Sigmoid colon (tissue), 6 donors: ENCODE measurements at regions not wholly inside any gene's neighbourhood (a gene's known extent, or its start where the extent isn't known, plus 50 kb on each side); places are given as distances from the start of the nearest gene placed in this dataset.

Experiments used
- DNase-seq: peaks from one replicate; pipeline ENCODE4 v3.0.0-alpha.2; 2019
- H3K27ac ChIP-seq, 4 donors: fragments of 200-600 bp; sonication (generic); one replicate each; pipeline ENCODE4 v1.5.1; 2016 to 2019; ENCODE audit warnings: mild to moderate bottlenecking in 1 of 4
- H3K27me3 ChIP-seq, 3 donors: fragments of 200-600 bp; sonication (generic); one replicate each; pipeline ENCODE4 v1.5.1; 2019; ENCODE audit warnings: mild to moderate bottlenecking in 1 of 3
- H3K36me3 ChIP-seq, 4 donors: fragments of 200-600 bp; sonication (generic); one replicate each; pipeline ENCODE4 v1.5.1; 2016 to 2019
- H3K4me1 ChIP-seq, 4 donors: fragments of 200-600 bp; sonication (generic); one replicate each; pipeline ENCODE4 v1.5.1; 2017 to 2019
- H3K4me3 ChIP-seq, 4 donors: fragments of 200-600 bp; sonication (generic); one replicate each; pipeline ENCODE4 v1.5.1; 2017 to 2019; ENCODE audit warnings: mild to moderate bottlenecking in 2 of 4, moderate library complexity in 1 of 4
- H3K9me3 ChIP-seq, 4 donors: fragments of 200-600 bp in 3 of 4; sonication (generic) in 3 of 4; one replicate each; pipeline versions ENCODE4 v1.5.1 to v1.6.1; 2013 to 2019
- CTCF ChIP-seq, 4 experiments: fragments of 450-650 bp in 3 of 4; fragments of 200-600 bp in 1 of 4; IDR thresholded peaks; one replicate each; pipeline ENCODE4 v1.5.1; 2016 to 2019; ENCODE audit warnings: antibody characterized with exemption in 4 of 4, mild to moderate bottlenecking in 3 of 4, moderate library complexity in 2 of 4
- EP300 ChIP-seq, 4 donors: sonication (generic); formaldehyde crosslinking; IDR thresholded peaks; one replicate each; pipeline ENCODE4 v1.6.1; 2017; ENCODE audit warnings: antibody characterized with exemption in 4 of 4
- POLR2A ChIP-seq, 2 donors: fragments of 450-650 bp; IDR thresholded peaks; one replicate each; pipeline ENCODE4 v1.6.1; 2016; ENCODE audit warnings: antibody characterized with exemption in 2 of 2, mild to moderate bottlenecking in 2 of 2, moderate library complexity in 2 of 2
- POLR2AphosphoS5 ChIP-seq, 4 donors: sonication (generic); formaldehyde crosslinking; IDR thresholded peaks; one replicate each; pipeline ENCODE4 v1.6.1; 2017; ENCODE audit warnings: antibody characterized with exemption in 4 of 4
- WGBS, 2 donors: extraction: QIAGEN DNeasy Blood & Tissue Kit; methylation state at CpG; one replicate each; pipeline ENCODE4 v1.1.7; 2013; 5-methylcytosine and 5-hydroxymethylcytosine counted together
- intact Hi-C: fragments of 100-400 bp; cut with DNase I; formaldehyde crosslinking; loops from one replicate; pipeline ENCODE4 v1.15.1; 2023
- donor health status: healthy with polysubstance abuse.
- donor health status: healthy.

- DNase-seq, result no peak
- peaks cover 0 to 10% (median under 1%) of the 10 kb centered on the region in 4 donors for H3K4me1 ChIP-seq
- H3K27me3 ChIP-seq, result no peaks in the 10 kb centered on the region
- H3K36me3 ChIP-seq, result no peaks in the 10 kb centered on the region
- no peaks in the 10 kb centered on the region for H3K9me3 ChIP-seq
- H3K27ac ChIP-seq, result no peak overlapping the region
- intact Hi-C loops, result no loop called here
- no peak for TF ChIP-seq POLR2A (IDR thresholded peaks at IDR 0.05)
- TF ChIP-seq EP300 (IDR thresholded peaks at IDR 0.05), result no peak
- no peak for TF ChIP-seq CTCF (IDR thresholded peaks at IDR 0.05)
- H3K4me3 ChIP-seq, result no peak overlapping the region
- WGBS, 2 donors, result 94 to 95% methylated on average over 5 of the region's 5 CpGs
Observed at GRCh38 chr14:89540830-89541470, 123.9 kb upstream of the FOXN3 start.

- DNase-seq, result no peak
- no peaks in the 10 kb centered on the region for H3K9me3 ChIP-seq
- TF ChIP-seq POLR2AphosphoS5 (IDR thresholded peaks at IDR 0.05) (no peak), EP300 (IDR thresholded peaks at IDR 0.05) (no peak), CTCF (IDR thresholded peaks at IDR 0.05) (no peak), POLR2A (IDR thresholded peaks at IDR 0.05) (no peak)
- no peaks in the 10 kb centered on the region for H3K36me3 ChIP-seq
- no peak overlapping the region for H3K4me3 ChIP-seq
- peaks cover 0 to 17% (median 6%) of the 10 kb centered on the region in 4 donors for H3K4me1 ChIP-seq
- WGBS, 2 donors, result 56 to 80% methylated on average over 20 of the region's 20 CpGs
- H3K27ac ChIP-seq, result no peak overlapping the region
- H3K27me3 ChIP-seq, result no peaks in the 10 kb centered on the region
- intact Hi-C loops, result no loop called here
Observed at GRCh38 chr14:89540009-89540829, 123.2 kb upstream of the FOXN3 start.

- Histone ChIP-seq H3K27ac (no peak overlapping the region), H3K4me1 (peaks cover 0 to 22% (median 15%) of the 10 kb centered on the region in 4 donors), H3K27me3 (no peaks in the 10 kb centered on the region), H3K36me3 (no peaks in the 10 kb centered on the region), H3K4me3 (no peak overlapping the region), H3K9me3 (no peaks in the 10 kb centered on the region)
- intact Hi-C loops, result no loop called here
- DNase-seq, result no peak
- WGBS, 2 donors, result 92 to 97% methylated on average over 4 of the region's 4 CpGs
- no peak for TF ChIP-seq POLR2AphosphoS5 (IDR thresholded peaks at IDR 0.05)
- TF ChIP-seq POLR2A (IDR thresholded peaks at IDR 0.05), result no peak
- no peak for TF ChIP-seq EP300 (IDR thresholded peaks at IDR 0.05)
Observed at GRCh38 chr14:89537911-89538310, 120.9 kb upstream of the FOXN3 start.

GRCh38 chr14:89534902-89535685 is 118.1 kb upstream of the FOXN3 start:
- intact Hi-C loops, result no loop called here
- DNase-seq, result no peak
- Histone ChIP-seq H3K9me3 (no peaks in the 10 kb centered on the region), H3K4me1 (peaks cover 0 to 36% (median 27%) of the 10 kb centered on the region in 4 donors), H3K27me3 (no peaks in the 10 kb centered on the region), H3K27ac (peak overlapping the region in 2 of 4 donors; percentile 8 to 9), H3K4me3 (no peak overlapping the region), H3K36me3 (no peaks in the 10 kb centered on the region)
- TF ChIP-seq POLR2A (IDR thresholded peaks at IDR 0.05), result no peak
- no peak for TF ChIP-seq EP300 (IDR thresholded peaks at IDR 0.05)
- TF ChIP-seq POLR2AphosphoS5 (IDR thresholded peaks at IDR 0.05), result peak in 3 of 4 donors; percentile 16 to 64 (median 38)
- no peak for TF ChIP-seq CTCF (IDR thresholded peaks at IDR 0.05)
- 72 to 78% methylated on average over 4 of the region's 4 CpGs for WGBS, 2 donors

GRCh38 chr14:89533766-89534165 is 116.7 kb upstream of the FOXN3 start:
- no peak overlapping the region for H3K27ac ChIP-seq
- H3K9me3 ChIP-seq, result no peaks in the 10 kb centered on the region
- no peaks in the 10 kb centered on the region for H3K27me3 ChIP-seq
- H3K36me3 ChIP-seq, result no peaks in the 10 kb centered on the region
- WGBS, 2 donors, result 88 to 94% methylated on average over 4 of the region's 4 CpGs
- TF ChIP-seq POLR2AphosphoS5 (IDR thresholded peaks at IDR 0.05) (no peak), EP300 (IDR thresholded peaks at IDR 0.05) (no peak), POLR2A (IDR thresholded peaks at IDR 0.05) (no peak), CTCF (IDR thresholded peaks at IDR 0.05) (no peak)
- peaks cover 0 to 36% (median 27%) of the 10 kb centered on the region in 4 donors for H3K4me1 ChIP-seq
- DNase-seq, result no peak
- intact Hi-C loops, result no loop called here
- H3K4me3 ChIP-seq, result no peak overlapping the region
